ENCODE measurements at regions not wholly inside any gene's neighbourhood (a gene's known extent, or its start where the extent isn't known, plus 50 kb on each side); places are given as distances from the start of the nearest gene placed in this dataset.

GRCh38 chr16:85373741-85374570 is 239.2 kb upstream of the GSE1 start:
- H3K9me3 ChIP-seq (ENCODE audit: control insufficient read depth, low read depth, low read length), result no peaks in the 10 kb centered on the region
- peaks cover 20% of the 10 kb centered on the region for H3K4me1 ChIP-seq (ENCODE audit: control insufficient read depth, insufficient read depth, low read length)
- no peaks in the 10 kb centered on the region for H3K27me3 ChIP-seq (ENCODE audit: control insufficient read depth, insufficient read depth, low read length)
- no peak for DNase-seq
- WGBS (ENCODE audit: insufficient coverage, low lambda C conversion rate), result no CpG with 5 or more reads among the region's 41 CpGs
- no peaks in the 10 kb centered on the region for H3K36me3 ChIP-seq (ENCODE audit: control insufficient read depth, insufficient read depth, low read length)
- H3K27ac ChIP-seq (ENCODE audit: low read length), result no peak overlapping the region
- H3K4me3 ChIP-seq (ENCODE audit: low read length), result no peak overlapping the region

DNA sequence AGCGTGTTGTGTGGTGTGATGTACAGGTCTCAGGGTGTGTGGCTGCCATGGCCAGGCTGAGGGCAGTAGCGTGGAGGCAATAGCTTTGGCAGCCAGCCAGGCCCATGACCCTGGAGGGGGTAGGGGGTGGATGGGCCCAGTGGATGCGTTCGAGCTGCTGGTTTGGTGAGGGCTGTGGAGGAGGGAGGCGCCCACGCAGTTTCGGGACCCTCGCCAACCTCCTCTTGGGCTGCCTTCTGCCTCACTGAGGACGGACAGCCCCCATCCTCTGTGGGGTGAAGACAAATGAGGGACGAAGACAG is 238.6 kb upstream of the GSE1 start:
- no peak overlapping the region for H3K27ac ChIP-seq (ENCODE audit: low read length)
- H3K4me3 ChIP-seq (ENCODE audit: low read length), result no peak overlapping the region
- no peaks in the 10 kb centered on the region for H3K27me3 ChIP-seq (ENCODE audit: control insufficient read depth, insufficient read depth, low read length)
- DNase-seq, result no peak
- WGBS (ENCODE audit: insufficient coverage, low lambda C conversion rate), result no CpG with 5 or more reads among the region's 10 CpGs
- no peaks in the 10 kb centered on the region for H3K36me3 ChIP-seq (ENCODE audit: control insufficient read depth, insufficient read depth, low read length)
- H3K4me1 ChIP-seq (ENCODE audit: control insufficient read depth, insufficient read depth, low read length), result peaks cover 19% of the 10 kb centered on the region
- H3K9me3 ChIP-seq (ENCODE audit: control insufficient read depth, low read depth, low read length), result no peaks in the 10 kb centered on the region

- H3K4me1 ChIP-seq (ENCODE audit: control insufficient read depth, insufficient read depth, low read length), result peaks cover 12% of the 10 kb centered on the region
- no CpG with 5 or more reads among the region's 8 CpGs for WGBS (ENCODE audit: insufficient coverage, low lambda C conversion rate)
- DNase-seq, result no peak
- H3K4me3 ChIP-seq (ENCODE audit: low read length), result no peak overlapping the region
- H3K27me3 ChIP-seq (ENCODE audit: control insufficient read depth, insufficient read depth, low read length), result no peaks in the 10 kb centered on the region
- H3K27ac ChIP-seq (ENCODE audit: low read length), result no peak overlapping the region
- H3K36me3 ChIP-seq (ENCODE audit: control insufficient read depth, insufficient read depth, low read length), result no peaks in the 10 kb centered on the region
- H3K9me3 ChIP-seq (ENCODE audit: control insufficient read depth, low read depth, low read length), result no peaks in the 10 kb centered on the region
Measured at GRCh38 chr16:85375282-85375681, 237.8 kb upstream of the GSE1 start.

DNA sequence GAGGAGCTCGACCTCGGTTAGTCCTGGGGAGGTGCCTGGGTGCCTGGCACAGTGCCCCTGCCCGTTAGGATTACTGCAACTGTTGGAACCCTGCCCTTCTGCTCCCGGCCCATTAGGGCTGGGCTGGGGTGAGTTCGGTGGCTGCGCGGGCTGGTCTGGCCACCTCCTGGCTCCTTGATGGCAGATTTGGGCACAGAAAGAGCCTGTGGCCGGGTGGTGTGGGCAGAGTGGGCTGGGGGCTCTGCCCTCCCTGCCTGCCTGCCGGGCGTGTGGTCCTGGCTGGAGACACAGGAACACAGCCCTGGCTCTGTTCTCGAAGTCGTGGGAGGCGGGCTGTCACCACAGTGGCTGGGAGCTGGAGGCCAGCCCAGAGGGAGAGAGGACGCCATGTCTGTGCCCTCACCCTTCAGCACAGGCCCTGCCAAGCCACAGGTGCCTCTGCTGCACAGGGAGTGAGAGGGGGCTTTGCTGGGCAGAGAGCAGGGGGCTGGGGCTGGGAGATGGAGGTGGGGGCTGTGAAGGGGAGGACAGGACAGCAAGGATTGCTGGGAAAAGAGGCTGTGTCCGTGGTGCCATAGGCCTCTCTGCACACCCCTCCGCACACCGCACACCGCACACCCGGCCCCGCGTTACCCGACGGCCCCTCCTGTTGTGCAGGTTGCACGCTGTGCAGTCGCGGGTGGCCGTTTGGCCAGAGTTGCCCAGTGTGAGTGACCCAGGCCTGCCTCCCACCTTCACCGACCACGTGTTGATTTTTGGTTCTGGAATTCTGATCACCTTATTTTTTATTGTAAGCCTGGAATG is 236.6 kb upstream of the GSE1 start:
- no CpG with 5 or more reads among the region's 29 CpGs for WGBS (ENCODE audit: insufficient coverage, low lambda C conversion rate)
- Histone ChIP-seq H3K36me3 (ENCODE audit: control insufficient read depth, insufficient read depth, low read length) (no peaks in the 10 kb centered on the region), H3K4me1 (ENCODE audit: control insufficient read depth, insufficient read depth, low read length) (peaks cover 7% of the 10 kb centered on the region), H3K4me3 (ENCODE audit: low read length) (no peak overlapping the region), H3K27ac (ENCODE audit: low read length) (no peak overlapping the region), H3K9me3 (ENCODE audit: control insufficient read depth, low read depth, low read length) (no peaks in the 10 kb centered on the region), H3K27me3 (ENCODE audit: control insufficient read depth, insufficient read depth, low read length) (no peaks in the 10 kb centered on the region)
- no peak for DNase-seq

DNA sequence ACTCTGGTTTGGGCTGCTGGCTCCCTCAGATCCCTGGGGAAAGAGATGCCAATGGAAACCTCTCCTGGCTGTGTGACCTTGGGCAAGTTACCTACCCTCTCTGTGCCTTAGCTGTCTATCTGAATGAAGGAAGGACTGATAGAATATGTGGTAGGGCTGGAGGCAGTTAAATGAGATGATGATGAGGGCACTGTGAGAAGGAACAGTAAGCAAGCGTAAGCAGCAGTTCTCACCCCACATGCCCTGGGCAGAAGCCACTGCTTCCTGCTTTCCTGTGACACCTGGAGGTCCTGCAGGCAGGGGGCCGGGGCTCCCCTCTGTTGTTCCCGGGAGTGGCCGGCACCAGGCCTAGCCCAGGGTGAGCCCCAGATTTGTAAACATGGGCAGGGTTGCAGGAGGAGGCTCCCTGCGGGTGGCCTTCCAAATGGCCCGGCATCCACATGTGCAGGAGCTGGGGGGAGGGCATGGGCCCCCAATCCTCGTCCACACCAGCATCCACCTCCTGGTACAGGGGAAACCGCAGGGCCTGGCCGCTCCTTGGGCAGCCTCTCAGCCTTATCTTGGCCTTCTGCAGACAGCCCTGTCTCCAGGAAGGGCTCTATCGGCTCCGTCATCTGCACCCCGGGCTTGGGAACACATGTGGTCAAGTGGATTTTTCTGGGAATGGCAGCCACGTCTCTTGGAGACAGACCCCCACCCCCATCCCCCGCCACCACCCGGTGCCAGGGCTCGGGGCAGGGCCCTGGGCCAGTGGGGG is 235.6 kb upstream of the GSE1 start:
- no peaks in the 10 kb centered on the region for H3K27me3 ChIP-seq (ENCODE audit: control insufficient read depth, insufficient read depth, low read length)
- no CpG with 5 or more reads among the region's 16 CpGs for WGBS (ENCODE audit: insufficient coverage, low lambda C conversion rate)
- H3K36me3 ChIP-seq (ENCODE audit: control insufficient read depth, insufficient read depth, low read length), result no peaks in the 10 kb centered on the region
- peaks cover 7% of the 10 kb centered on the region for H3K4me1 ChIP-seq (ENCODE audit: control insufficient read depth, insufficient read depth, low read length)
- no peak overlapping the region for H3K27ac ChIP-seq (ENCODE audit: low read length)
- DNase-seq, result no peak
- H3K9me3 ChIP-seq (ENCODE audit: control insufficient read depth, low read depth, low read length), result no peaks in the 10 kb centered on the region
- no peak overlapping the region for H3K4me3 ChIP-seq (ENCODE audit: low read length)

GRCh38 chr16:85378145-85379040 is 234.7 kb upstream of the GSE1 start:
- Histone ChIP-seq H3K36me3 (ENCODE audit: control insufficient read depth, insufficient read depth, low read length) (no peaks in the 10 kb centered on the region), H3K27ac (ENCODE audit: low read length) (no peak overlapping the region), H3K27me3 (ENCODE audit: control insufficient read depth, insufficient read depth, low read length) (no peaks in the 10 kb centered on the region), H3K4me1 (ENCODE audit: control insufficient read depth, insufficient read depth, low read length) (peaks cover 7% of the 10 kb centered on the region), H3K9me3 (ENCODE audit: control insufficient read depth, low read depth, low read length) (no peaks in the 10 kb centered on the region), H3K4me3 (ENCODE audit: low read length) (no peak overlapping the region)
- no peak for DNase-seq
- no CpG with 5 or more reads among the region's 16 CpGs for WGBS (ENCODE audit: insufficient coverage, low lambda C conversion rate)

DNA sequence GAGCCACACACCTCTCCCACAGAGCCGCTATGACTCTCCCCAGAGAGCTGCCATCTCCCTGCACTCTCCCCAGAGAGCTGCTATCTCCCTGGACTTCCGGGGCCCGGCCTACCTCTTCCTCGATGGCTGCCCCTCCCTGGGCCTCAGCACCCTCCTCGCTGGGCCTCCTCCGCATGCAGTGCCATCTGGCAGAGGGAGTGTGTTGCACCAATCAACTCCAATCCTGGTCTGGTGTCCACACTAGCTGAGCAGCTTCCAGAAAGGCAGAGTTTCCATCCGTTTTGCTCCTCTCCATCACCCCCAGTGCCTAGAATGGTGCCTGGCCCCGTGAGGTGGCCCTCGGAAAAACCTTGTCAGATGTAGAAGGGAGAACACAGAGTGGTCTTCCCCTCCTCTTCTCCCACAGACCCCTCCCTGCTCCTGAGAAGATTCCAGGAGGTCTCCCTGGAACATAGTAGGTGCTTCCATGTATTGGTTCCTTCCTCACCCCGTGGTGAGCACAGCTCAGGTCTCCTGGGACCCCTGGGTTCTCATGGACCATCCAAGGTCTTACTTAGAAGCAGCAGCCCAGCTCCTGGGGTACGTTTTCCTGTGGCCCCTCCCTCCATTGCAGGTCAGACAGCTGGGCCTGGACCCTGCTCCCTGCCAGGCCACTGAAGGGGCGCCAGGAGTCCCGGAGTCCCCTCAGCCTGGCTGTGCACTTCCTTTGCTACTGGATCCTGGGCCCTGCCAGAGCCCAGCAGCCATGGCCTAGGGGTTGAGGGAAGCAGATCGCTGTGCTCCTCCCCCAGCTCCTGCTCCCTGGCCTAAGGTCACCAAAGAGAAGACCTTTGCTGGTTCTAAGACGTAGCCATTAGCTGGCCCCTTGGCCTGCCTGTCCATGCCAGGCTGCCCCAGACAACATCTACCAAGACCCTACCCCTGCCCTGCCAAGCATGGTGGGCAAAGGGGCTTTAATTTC is 233.8 kb upstream of the GSE1 start:
- WGBS (ENCODE audit: insufficient coverage, low lambda C conversion rate), result no CpG with 5 or more reads among the region's 15 CpGs
- peaks cover 9% of the 10 kb centered on the region for H3K4me1 ChIP-seq (ENCODE audit: control insufficient read depth, insufficient read depth, low read length)
- H3K36me3 ChIP-seq (ENCODE audit: control insufficient read depth, insufficient read depth, low read length), result no peaks in the 10 kb centered on the region
- no peaks in the 10 kb centered on the region for H3K9me3 ChIP-seq (ENCODE audit: control insufficient read depth, low read depth, low read length)
- no peak overlapping the region for H3K27ac ChIP-seq (ENCODE audit: low read length)
- H3K4me3 ChIP-seq (ENCODE audit: low read length), result no peak overlapping the region
- H3K27me3 ChIP-seq (ENCODE audit: control insufficient read depth, insufficient read depth, low read length), result no peaks in the 10 kb centered on the region
- DNase-seq, result peak in 1 of 2 donors; percentile 61

- Histone ChIP-seq H3K27me3 (ENCODE audit: control insufficient read depth, insufficient read depth, low read length) (no peaks in the 10 kb centered on the region), H3K9me3 (ENCODE audit: control insufficient read depth, low read depth, low read length) (no peaks in the 10 kb centered on the region), H3K4me3 (ENCODE audit: low read length) (no peak overlapping the region), H3K36me3 (ENCODE audit: control insufficient read depth, insufficient read depth, low read length) (no peaks in the 10 kb centered on the region), H3K4me1 (ENCODE audit: control insufficient read depth, insufficient read depth, low read length) (peaks cover 16% of the 10 kb centered on the region), H3K27ac (ENCODE audit: low read length) (no peak overlapping the region)
- no CpG with 5 or more reads among the region's 2 CpGs for WGBS (ENCODE audit: insufficient coverage, low lambda C conversion rate)
- no peak for DNase-seq
Measured at GRCh38 chr16:85380002-85380395, 233.1 kb upstream of the GSE1 start.
